ENCODE measurements at regions not wholly inside any gene's neighbourhood (a gene's known extent, or its start where the extent isn't known, plus 50 kb on each side); places are given as distances from the start of the nearest gene placed in this dataset.

- TF ChIP-seq CTCF (IDR thresholded peaks at IDR 0.05) (no peak), POLR2AphosphoS5 (IDR thresholded peaks at IDR 0.05) (no peak), EP300 (IDR thresholded peaks at IDR 0.05) (no peak)
Observed at GRCh38 chr10:69714572-69714971, 84.5 kb downstream of the FAM241B start.
